HG03159 (cell line): ENCODE measurements at regions not wholly inside any gene's neighbourhood (a gene's known extent, or its start where the extent isn't known, plus 50 kb on each side); places are given as distances from the start of the nearest gene placed in this dataset.

ENCODE experiments used
- ATAC-seq: cut with Tn5 transposase; IDR thresholded peaks from one replicate; pipeline ENCODE4 v1.9.1; 2021; ENCODE audit warnings: mild to moderate bottlenecking, moderate library complexity; ENCODE audit not compliant: unreplicated experiment

- ATAC-seq, result no peak
These were observed 160.2 kb downstream of the FAM170A start for GRCh38 chr5:119789406-119790117.

GRCh38 chr5:119792161-119792799 lies 162.9 kb downstream of the FAM170A start:
- no peak for ATAC-seq

GRCh38 chr5:119795768-119796167 lies 166.4 kb downstream of the FAM170A start:
- ATAC-seq, result no peak

- ATAC-seq, result no peak
These were observed 172.2 kb downstream of the FAM170A start for GRCh38 chr5:119801570-119801969.

- no peak for ATAC-seq
These were observed 178.7 kb downstream of the FAM170A start for GRCh38 chr5:119808024-119808423.

- ATAC-seq, result no peak
These were observed 179.1 kb downstream of the FAM170A start for GRCh38 chr5:119808474-119808873.

GRCh38 chr5:119810217-119810616 lies 180.9 kb downstream of the FAM170A start:
- ATAC-seq, result no peak

- ATAC-seq, result no peak
These were observed 182.1 kb downstream of the FAM170A start for GRCh38 chr5:119811458-119811857.

GRCh38 chr5:119814655-119815054 lies 185.3 kb downstream of the FAM170A start:
- no peak for ATAC-seq

- no peak for ATAC-seq
These were observed 186.7 kb downstream of the FAM170A start for GRCh38 chr5:119816055-119816454.

GRCh38 chr5:119820016-119820415 lies 190.7 kb downstream of the FAM170A start:
- ATAC-seq, result no peak

GRCh38 chr5:119820608-119821007 lies 191.2 kb downstream of the FAM170A start:
- ATAC-seq, result no peak

GRCh38 chr5:119828541-119828940 lies 199.2 kb downstream of the FAM170A start:
- no peak for ATAC-seq

GRCh38 chr5:119829341-119829740 lies 200.0 kb downstream of the FAM170A start:
- no peak for ATAC-seq

- no peak for ATAC-seq
These were observed 203.8 kb downstream of the FAM170A start for GRCh38 chr5:119833176-119833575.

GRCh38 chr5:119840175-119840574 lies 210.8 kb downstream of the FAM170A start:
- ATAC-seq, result no peak

GRCh38 chr5:119852140-119852539 lies 222.8 kb downstream of the FAM170A start:
- ATAC-seq, result no peak

GRCh38 chr5:119860463-119860862 lies 231.1 kb downstream of the FAM170A start:
- no peak for ATAC-seq

GRCh38 chr5:119862619-119863018 lies 233.3 kb downstream of the FAM170A start:
- no peak for ATAC-seq

GRCh38 chr5:119864286-119864685 lies 234.9 kb downstream of the FAM170A start:
- ATAC-seq, result no peak

- ATAC-seq, result no peak
These were observed 244.3 kb downstream of the FAM170A start for GRCh38 chr5:119873611-119874010.

GRCh38 chr5:119876522-119876921 lies 247.2 kb downstream of the FAM170A start:
- ATAC-seq, result no peak

- no peak for ATAC-seq
These were observed 249.4 kb downstream of the FAM170A start for GRCh38 chr5:119878712-119879111.
